Suprapubic skin (tissue), 4 donors: ENCODE measurements at regions not wholly inside any gene's neighbourhood (a gene's known extent, or its start where the extent isn't known, plus 50 kb on each side); places are given as distances from the start of the nearest gene placed in this dataset.

Source experiments
- DNase-seq, 2 donors: peaks; one replicate each; pipeline ENCODE4 v3.0.0-alpha.2; 2019; ENCODE audit warnings: low spot score in 2 of 2
- H3K27ac ChIP-seq: fragments of 200-600 bp; sonication (generic); one replicate; pipeline ENCODE4 v1.5.1; 2019
- H3K27me3 ChIP-seq: fragments of 200-600 bp; sonication (generic); one replicate; pipeline ENCODE4 v1.5.1; 2019
- H3K36me3 ChIP-seq: fragments of 200-600 bp; sonication (generic); one replicate; pipeline ENCODE4 v1.5.1; 2019
- H3K4me1 ChIP-seq: fragments of 200-600 bp; sonication (generic); one replicate; pipeline ENCODE4 v1.5.1; 2019
- H3K4me3 ChIP-seq: fragments of 200-600 bp; sonication (generic); one replicate; pipeline ENCODE4 v1.5.1; 2019; ENCODE audit warnings: mild to moderate bottlenecking
- H3K9me3 ChIP-seq: fragments of 200-600 bp; sonication (generic); one replicate; pipeline ENCODE4 v1.5.1; 2019
- CTCF ChIP-seq, 2 donors: fragments of 200-600 bp in 1 of 2; fragments of 450-650 bp in 1 of 2; sonication (generic) in 1 of 2; IDR thresholded peaks; one replicate each; pipeline ENCODE4 v1.5.1; 2016 to 2019; ENCODE audit warnings: antibody characterized with exemption in 2 of 2, mild to moderate bottlenecking in 1 of 2, moderate library complexity in 1 of 2
- EP300 ChIP-seq: sonication (generic); formaldehyde crosslinking; IDR thresholded peaks from one replicate; pipeline ENCODE4 v1.6.1; 2017; ENCODE audit warnings: antibody characterized with exemption
- POLR2A ChIP-seq, 2 donors: fragments of 450-650 bp; IDR thresholded peaks; one replicate each; pipeline ENCODE4 v1.6.1; 2017; ENCODE audit warnings: antibody characterized with exemption in 2 of 2, mild to moderate bottlenecking in 2 of 2, moderate library complexity in 2 of 2
- POLR2AphosphoS5 ChIP-seq, 3 donors: sonication (generic); formaldehyde crosslinking; IDR thresholded peaks; one replicate each; pipeline ENCODE4 v1.6.1; 2017; ENCODE audit warnings: antibody characterized with exemption in 3 of 3
- WGBS: methylation state at CpG from one replicate; pipeline ENCODE4 v1.1.5; 2018; 5-methylcytosine and 5-hydroxymethylcytosine counted together

- H3K9me3 ChIP-seq, result no peaks in the 10 kb centered on the region
- TF ChIP-seq POLR2AphosphoS5 (IDR thresholded peaks at IDR 0.05), result no peak
- no peak for TF ChIP-seq CTCF (IDR thresholded peaks at IDR 0.05)
- no peak for TF ChIP-seq EP300
- no peak for TF ChIP-seq POLR2A (IDR thresholded peaks at IDR 0.05)
- 47% methylated on average over 11 of the region's 13 CpGs for WGBS
- no peaks in the 10 kb centered on the region for H3K36me3 ChIP-seq
- peaks cover 8% of the 10 kb centered on the region for H3K27me3 ChIP-seq
- H3K27ac ChIP-seq, result no peak overlapping the region
- DNase-seq, result no peak
- H3K4me3 ChIP-seq, result no peak overlapping the region
- H3K4me1 ChIP-seq, result no peaks in the 10 kb centered on the region
Measured at GRCh38 chr20:61066526-61066925, 185.5 kb upstream of the CDH4 start.

- 67% methylated on average over 4 of the region's 9 CpGs for WGBS
- no peaks in the 10 kb centered on the region for H3K4me1 ChIP-seq
- TF ChIP-seq POLR2AphosphoS5 (IDR thresholded peaks at IDR 0.05), result no peak
- no peak for TF ChIP-seq POLR2A (IDR thresholded peaks at IDR 0.05)
- no peak for TF ChIP-seq CTCF (IDR thresholded peaks at IDR 0.05)
- no peak for TF ChIP-seq EP300
- no peak overlapping the region for H3K27ac ChIP-seq
- no peak overlapping the region for H3K4me3 ChIP-seq
- no peaks in the 10 kb centered on the region for H3K36me3 ChIP-seq
- H3K9me3 ChIP-seq, result no peaks in the 10 kb centered on the region
- DNase-seq, result no peak
- H3K27me3 ChIP-seq, result peaks cover 8% of the 10 kb centered on the region
Measured at GRCh38 chr20:61067221-61067620, 184.8 kb upstream of the CDH4 start.

- no peak overlapping the region for H3K27ac ChIP-seq
- H3K4me3 ChIP-seq, result no peak overlapping the region
- H3K36me3 ChIP-seq, result no peaks in the 10 kb centered on the region
- H3K4me1 ChIP-seq, result no peaks in the 10 kb centered on the region
- peaks cover 4% of the 10 kb centered on the region for H3K27me3 ChIP-seq
- no peak for DNase-seq
- TF ChIP-seq POLR2AphosphoS5 (IDR thresholded peaks at IDR 0.05) (no peak), CTCF (IDR thresholded peaks at IDR 0.05) (no peak), EP300 (no peak), POLR2A (IDR thresholded peaks at IDR 0.05) (no peak)
- WGBS, result 85% methylated on average over 6 of the region's 6 CpGs
- H3K9me3 ChIP-seq, result no peaks in the 10 kb centered on the region
Measured at GRCh38 chr20:61072398-61072797, 179.7 kb upstream of the CDH4 start.

- no peak for TF ChIP-seq CTCF (IDR thresholded peaks at IDR 0.05)
- no peak for TF ChIP-seq EP300
- no peak for TF ChIP-seq POLR2A (IDR thresholded peaks at IDR 0.05)
- TF ChIP-seq POLR2AphosphoS5 (IDR thresholded peaks at IDR 0.05), result no peak
- no peaks in the 10 kb centered on the region for H3K36me3 ChIP-seq
- no peaks in the 10 kb centered on the region for H3K9me3 ChIP-seq
- H3K27me3 ChIP-seq, result peaks cover 4% of the 10 kb centered on the region
- 87% methylated on average over 6 of the region's 6 CpGs for WGBS
- no peak overlapping the region for H3K4me3 ChIP-seq
- H3K4me1 ChIP-seq, result no peaks in the 10 kb centered on the region
- no peak overlapping the region for H3K27ac ChIP-seq
- no peak for DNase-seq
Measured at GRCh38 chr20:61073376-61073775, 178.7 kb upstream of the CDH4 start.

- H3K9me3 ChIP-seq, result no peaks in the 10 kb centered on the region
- no peaks in the 10 kb centered on the region for H3K4me1 ChIP-seq
- 68% methylated on average over 3 of the region's 3 CpGs for WGBS
- H3K36me3 ChIP-seq, result no peaks in the 10 kb centered on the region
- H3K27me3 ChIP-seq, result peaks cover 6% of the 10 kb centered on the region
- H3K4me3 ChIP-seq, result no peak overlapping the region
- TF ChIP-seq CTCF (IDR thresholded peaks at IDR 0.05) (no peak), POLR2AphosphoS5 (IDR thresholded peaks at IDR 0.05) (no peak), EP300 (no peak), POLR2A (IDR thresholded peaks at IDR 0.05) (no peak)
- no peak overlapping the region for H3K27ac ChIP-seq
- no peak for DNase-seq
Measured at GRCh38 chr20:61082720-61083119, 169.3 kb upstream of the CDH4 start.
